Calu3 (cell line): ENCODE measurements at regions not wholly inside any gene's neighbourhood (a gene's known extent, or its start where the extent isn't known, plus 50 kb on each side); places are given as distances from the start of the nearest gene placed in this dataset.

Source experiments
- BruUV-seq: library from RNA; stranded (reverse); fragments of 400-500 nt; replicated peaks from 2 replicates; lab custom pipeline; 2021; lab: Mats Ljungman, UMichigan
- CTCF ChIA-PET: fragments of 300-600 bp; sonication (Branson Sonifier 250); formaldehyde crosslinking; loops from one replicate; lab custom pipeline; 2022; ENCODE audit warnings: antibody characterized with exemption; lab: Charles Lee
- DNase-seq: peaks from one replicate; pipeline ENCODE4 v3.0.0; 2022
- H3K27ac Mint-ChIP-seq: one replicate; pipeline ENCODE4 v1.8.0; 2022; ENCODE audit warnings: mixed read lengths; ENCODE audit not compliant: unreplicated experiment
- H3K27me3 Mint-ChIP-seq: one replicate; pipeline ENCODE4 v1.8.0; 2022; ENCODE audit warnings: mixed read lengths; ENCODE audit not compliant: unreplicated experiment
- H3K36me3 Mint-ChIP-seq: one replicate; pipeline ENCODE4 v1.8.0; 2022; ENCODE audit warnings: mild to moderate bottlenecking, moderate library complexity, mixed read lengths; ENCODE audit not compliant: insufficient read depth, unreplicated experiment
- H3K4me1 Mint-ChIP-seq: one replicate; pipeline ENCODE4 v1.8.0; 2022; ENCODE audit warnings: mild to moderate bottlenecking, low read depth, mixed read lengths; ENCODE audit not compliant: unreplicated experiment
- H3K4me3 Mint-ChIP-seq: one replicate; pipeline ENCODE4 v1.8.0; 2022; ENCODE audit warnings: mild to moderate bottlenecking, low read depth, moderate library complexity, mixed read lengths; ENCODE audit not compliant: unreplicated experiment
- H3K9me3 Mint-ChIP-seq: one replicate; pipeline ENCODE4 v1.8.0; 2022; ENCODE audit warnings: low read depth, mixed read lengths; ENCODE audit not compliant: unreplicated experiment
- intact Hi-C: fragments of 100-400 bp; cut with micrococcal nuclease; formaldehyde crosslinking; loops from one replicate; pipeline ENCODE4 v1.10.0; 2022; ENCODE audit not compliant: unreplicated experiment
- TF ChIP-seq, protein P1 (sequence below): fragments of 200-600 bp; IDR thresholded peaks from one replicate; pipeline ENCODE4 v1.8.0; 2022; ENCODE audit warnings: antibody characterized with exemption; ENCODE audit not compliant: unreplicated experiment

- CTCF ChIA-PET: no interaction called here
- no peaks in the 10 kb centered on the region for H3K27me3 Mint-ChIP-seq
- H3K4me1 Mint-ChIP-seq: no peaks in the 10 kb centered on the region
- DNase-seq: no peak
- no TSS peak for BruUV-seq
- TF ChIP-seq, protein P1, sequence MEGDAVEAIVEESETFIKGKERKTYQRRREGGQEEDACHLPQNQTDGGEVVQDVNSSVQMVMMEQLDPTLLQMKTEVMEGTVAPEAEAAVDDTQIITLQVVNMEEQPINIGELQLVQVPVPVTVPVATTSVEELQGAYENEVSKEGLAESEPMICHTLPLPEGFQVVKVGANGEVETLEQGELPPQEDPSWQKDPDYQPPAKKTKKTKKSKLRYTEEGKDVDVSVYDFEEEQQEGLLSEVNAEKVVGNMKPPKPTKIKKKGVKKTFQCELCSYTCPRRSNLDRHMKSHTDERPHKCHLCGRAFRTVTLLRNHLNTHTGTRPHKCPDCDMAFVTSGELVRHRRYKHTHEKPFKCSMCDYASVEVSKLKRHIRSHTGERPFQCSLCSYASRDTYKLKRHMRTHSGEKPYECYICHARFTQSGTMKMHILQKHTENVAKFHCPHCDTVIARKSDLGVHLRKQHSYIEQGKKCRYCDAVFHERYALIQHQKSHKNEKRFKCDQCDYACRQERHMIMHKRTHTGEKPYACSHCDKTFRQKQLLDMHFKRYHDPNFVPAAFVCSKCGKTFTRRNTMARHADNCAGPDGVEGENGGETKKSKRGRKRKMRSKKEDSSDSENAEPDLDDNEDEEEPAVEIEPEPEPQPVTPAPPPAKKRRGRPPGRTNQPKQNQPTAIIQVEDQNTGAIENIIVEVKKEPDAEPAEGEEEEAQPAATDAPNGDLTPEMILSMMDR: no peak
- no peak overlapping the region for H3K4me3 Mint-ChIP-seq
- no peak overlapping the region for H3K27ac Mint-ChIP-seq
- no peaks in the 10 kb centered on the region for H3K9me3 Mint-ChIP-seq
- H3K36me3 Mint-ChIP-seq: no peaks in the 10 kb centered on the region
- intact Hi-C loops: no loop called here
These were observed 149.5 kb downstream of the PPP1R2C start for GRCh38 chrX:42628471-42628870.

DNA sequence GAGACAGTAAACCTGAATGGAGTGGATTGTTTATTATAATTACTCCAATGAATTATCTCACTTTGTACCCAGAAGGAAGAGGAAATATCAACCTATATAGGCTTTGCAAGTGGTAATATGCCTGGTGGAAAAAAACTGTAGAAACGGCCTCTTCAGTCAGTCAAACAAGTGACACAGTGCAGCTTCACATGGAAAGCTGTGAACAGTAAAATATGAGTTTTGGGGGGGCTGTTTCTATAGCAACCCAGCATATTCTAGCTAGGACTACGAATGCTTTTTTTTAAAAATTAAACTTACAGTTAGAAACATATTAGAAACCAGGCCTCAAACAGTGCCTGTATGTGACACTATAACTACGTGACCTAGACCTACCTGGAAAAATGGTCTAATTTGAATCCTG is 150.1 kb downstream of the PPP1R2C start:
- no peak for DNase-seq
- CTCF ChIA-PET: no interaction called here
- no peak overlapping the region for H3K27ac Mint-ChIP-seq
- H3K27me3 Mint-ChIP-seq: no peaks in the 10 kb centered on the region
- TF ChIP-seq, protein P1: no peak
- BruUV-seq: no TSS peak
- no peaks in the 10 kb centered on the region for H3K36me3 Mint-ChIP-seq
- intact Hi-C loops: no loop called here
- no peaks in the 10 kb centered on the region for H3K9me3 Mint-ChIP-seq
- H3K4me1 Mint-ChIP-seq: no peaks in the 10 kb centered on the region
- no peak overlapping the region for H3K4me3 Mint-ChIP-seq

GRCh38 chrX:42624524-42624923 is 153.4 kb downstream of the PPP1R2C start:
- DNase-seq: no peak
- TF ChIP-seq, protein P1: no peak
- H3K4me3 Mint-ChIP-seq: no peak overlapping the region
- CTCF ChIA-PET: no interaction called here
- intact Hi-C loops: no loop called here
- no peak overlapping the region for H3K27ac Mint-ChIP-seq
- H3K36me3 Mint-ChIP-seq: no peaks in the 10 kb centered on the region
- no peaks in the 10 kb centered on the region for H3K27me3 Mint-ChIP-seq
- no peaks in the 10 kb centered on the region for H3K4me1 Mint-ChIP-seq
- H3K9me3 Mint-ChIP-seq: no peaks in the 10 kb centered on the region
- no TSS peak for BruUV-seq

GRCh38 chrX:42619068-42619467 is 158.9 kb downstream of the PPP1R2C start:
- Mint-ChIP-seq H3K4me1 (peaks cover 13% of the 10 kb centered on the region), H3K9me3 (no peaks in the 10 kb centered on the region), H3K36me3 (no peaks in the 10 kb centered on the region), H3K27me3 (no peaks in the 10 kb centered on the region), H3K27ac (no peak overlapping the region), H3K4me3 (no peak overlapping the region)
- TF ChIP-seq, protein P1: no peak
- DNase-seq: no peak
- CTCF ChIA-PET: no interaction called here
- intact Hi-C loops: no loop called here
- no TSS peak for BruUV-seq
